ENCODE measurements at regions not wholly inside any gene's neighbourhood (a gene's known extent, or its start where the extent isn't known, plus 50 kb on each side); places are given as distances from the start of the nearest gene placed in this dataset.

GRCh38 chr2:240305369-240305962, 130.0 kb upstream of the GPC1 start:
- H3K9me1 ChIP-seq (ENCODE audit: insufficient read depth, low read length): peaks cover 6% of the 10 kb centered on the region
- H3K4me1 ChIP-seq (ENCODE audit: control insufficient read depth, insufficient read depth, low read length): no peaks in the 10 kb centered on the region
- peaks cover 23% of the 10 kb centered on the region for H3K27me3 ChIP-seq (ENCODE audit: control insufficient read depth, insufficient read depth, low read length)
- H3K36me3 ChIP-seq (ENCODE audit: control insufficient read depth, insufficient read depth, low read length): no peaks in the 10 kb centered on the region
- ChIA-PET CTCF (no interaction called here), POLR2A (ENCODE audit: unreplicated experiment) (no interaction called here)
- H3K4me2 ChIP-seq (ENCODE audit: low read depth, low read length): no peak overlapping the region
- dilution Hi-C loops (cut with HindIII; ENCODE audit: low sequenced_read_pairs, unreplicated experiment) (no loop called here), intact Hi-C loops (cut with micrococcal nuclease) (no loop called here), in situ Hi-C loops (cut with MboI; ENCODE audit: low sequenced_read_pairs) (no loop called here)
- H2AK5ac ChIP-seq (ENCODE audit: low read depth, low read length): no peak overlapping the region
- no peak overlapping the region for H2BK5ac ChIP-seq (ENCODE audit: low read depth, low read length, poor library complexity, severe bottlenecking)
- H3K14ac ChIP-seq (replicated peaks; ENCODE audit: low read depth, low read length): no peak overlapping the region
- no peak overlapping the region for H4K91ac ChIP-seq (ENCODE audit: insufficient read depth, low read depth, low read length)
- no peak overlapping the region for H3K56ac ChIP-seq (ENCODE audit: extremely low read depth, insufficient read depth, low read length)
- H2AFZ ChIP-seq (replicated peaks; ENCODE audit: low read length, poor library complexity): no peak overlapping the region
- H3K79me1 ChIP-seq (ENCODE audit: low read depth in 1 of 2, low read length in 2 of 2): no peaks in the 10 kb centered on the region
- no peak overlapping the region for H3K4ac ChIP-seq (ENCODE audit: low read depth, low read length)
- H4K20me1 ChIP-seq (ENCODE audit: insufficient read depth, low read length): no peaks in the 10 kb centered on the region
- no peak overlapping the region for H2AK9ac ChIP-seq (replicated peaks; ENCODE audit: low read depth, low read length, poor library complexity)
- no peaks in the 10 kb centered on the region for H3K9me3 ChIP-seq (ENCODE audit: control insufficient read depth, insufficient read depth, low read length)
- TF ChIP-seq RCOR1 (IDR thresholded peaks at IDR 0.05; ENCODE audit: insufficient replicate concordance, low read length) (no peak), RFX5 (IDR thresholded peaks at IDR 0.05; ENCODE audit: low read depth, low read length) (no peak), ELK1 (IDR thresholded peaks at IDR 0.05; ENCODE audit: borderline replicate concordance, low read depth, low read length) (no peak), POLR2A (IDR thresholded peaks at IDR 0.05; ENCODE audit: low read depth, low read length) (no peak), MAFK (IDR thresholded peaks at IDR 0.05; ENCODE audit: low read depth, low read length) (no peak), SMC3 (IDR thresholded peaks at IDR 0.05; ENCODE audit: low read depth, low read length) (no peak), RAD21 (IDR thresholded peaks at IDR 0.05; ENCODE audit: low read length) (no peak), CHD1 (IDR thresholded peaks at IDR 0.05; ENCODE audit: low read depth, low read length) (no peak), MAZ (IDR thresholded peaks at IDR 0.05; ENCODE audit: borderline replicate concordance, low read depth, low read length) (no peak)
- TF ChIP-seq, protein P1, sequence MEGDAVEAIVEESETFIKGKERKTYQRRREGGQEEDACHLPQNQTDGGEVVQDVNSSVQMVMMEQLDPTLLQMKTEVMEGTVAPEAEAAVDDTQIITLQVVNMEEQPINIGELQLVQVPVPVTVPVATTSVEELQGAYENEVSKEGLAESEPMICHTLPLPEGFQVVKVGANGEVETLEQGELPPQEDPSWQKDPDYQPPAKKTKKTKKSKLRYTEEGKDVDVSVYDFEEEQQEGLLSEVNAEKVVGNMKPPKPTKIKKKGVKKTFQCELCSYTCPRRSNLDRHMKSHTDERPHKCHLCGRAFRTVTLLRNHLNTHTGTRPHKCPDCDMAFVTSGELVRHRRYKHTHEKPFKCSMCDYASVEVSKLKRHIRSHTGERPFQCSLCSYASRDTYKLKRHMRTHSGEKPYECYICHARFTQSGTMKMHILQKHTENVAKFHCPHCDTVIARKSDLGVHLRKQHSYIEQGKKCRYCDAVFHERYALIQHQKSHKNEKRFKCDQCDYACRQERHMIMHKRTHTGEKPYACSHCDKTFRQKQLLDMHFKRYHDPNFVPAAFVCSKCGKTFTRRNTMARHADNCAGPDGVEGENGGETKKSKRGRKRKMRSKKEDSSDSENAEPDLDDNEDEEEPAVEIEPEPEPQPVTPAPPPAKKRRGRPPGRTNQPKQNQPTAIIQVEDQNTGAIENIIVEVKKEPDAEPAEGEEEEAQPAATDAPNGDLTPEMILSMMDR (conservative IDR thresholded peaks at IDR 0.05; ENCODE audit: low read depth, low read length): no peak
- TF ChIP-seq, protein P2, sequence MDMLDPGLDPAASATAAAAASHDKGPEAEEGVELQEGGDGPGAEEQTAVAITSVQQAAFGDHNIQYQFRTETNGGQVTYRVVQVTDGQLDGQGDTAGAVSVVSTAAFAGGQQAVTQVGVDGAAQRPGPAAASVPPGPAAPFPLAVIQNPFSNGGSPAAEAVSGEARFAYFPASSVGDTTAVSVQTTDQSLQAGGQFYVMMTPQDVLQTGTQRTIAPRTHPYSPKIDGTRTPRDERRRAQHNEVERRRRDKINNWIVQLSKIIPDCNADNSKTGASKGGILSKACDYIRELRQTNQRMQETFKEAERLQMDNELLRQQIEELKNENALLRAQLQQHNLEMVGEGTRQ (IDR thresholded peaks at IDR 0.05; ENCODE audit: low read depth, low read length): no peak
- DNase-seq (no peak), ATAC-seq (ENCODE audit: low read depth) (no peak)
- H3K18ac ChIP-seq (ENCODE audit: low read depth, low read length): no peak overlapping the region
- H3K23ac ChIP-seq (ENCODE audit: low read depth, low read length): no peak overlapping the region
- H2BK15ac ChIP-seq (ENCODE audit: low read depth, low read length): no peak overlapping the region
- H3K4me3 ChIP-seq (ENCODE audit: insufficient read depth, low read depth, low read length): no peak overlapping the region
- no peak overlapping the region for H2BK20ac ChIP-seq (ENCODE audit: low read depth, low read length)
- H2BK120ac ChIP-seq (ENCODE audit: low read depth, low read length): no peak overlapping the region
- H4K8ac ChIP-seq (ENCODE audit: low read depth in 2 of 2, low read length in 2 of 2): no peak overlapping the region
- no peak overlapping the region for H4K5ac ChIP-seq (ENCODE audit: low read depth, low read length)
- no TSS peak for BruUV-seq (replicated peaks)
- H3K27ac ChIP-seq (ENCODE audit: insufficient read depth, low read length): no peak overlapping the region
- H3K9ac ChIP-seq (ENCODE audit: low read depth, low read length): no peak overlapping the region
- WGBS, 2 experiments (ENCODE audit: extremely low coverage in 2 of 2, insufficient read length in 1 of 2): 84% methylated on average over 5 of the region's 20 CpGs; no CpG with 5 or more reads in 1 of the 2 experiments

All from IMR-90 (cell line).